GM19372 (cell line): ENCODE measurements at regions not wholly inside any gene's neighbourhood (a gene's known extent, or its start where the extent isn't known, plus 50 kb on each side); places are given as distances from the start of the nearest gene placed in this dataset.

Experiments
- ATAC-seq: cut with Tn5 transposase; IDR thresholded peaks from one replicate; pipeline ENCODE4 v1.9.1; 2021; ENCODE audit warnings: mild to moderate bottlenecking, low read depth, moderate library complexity; ENCODE audit not compliant: unreplicated experiment

DNA sequence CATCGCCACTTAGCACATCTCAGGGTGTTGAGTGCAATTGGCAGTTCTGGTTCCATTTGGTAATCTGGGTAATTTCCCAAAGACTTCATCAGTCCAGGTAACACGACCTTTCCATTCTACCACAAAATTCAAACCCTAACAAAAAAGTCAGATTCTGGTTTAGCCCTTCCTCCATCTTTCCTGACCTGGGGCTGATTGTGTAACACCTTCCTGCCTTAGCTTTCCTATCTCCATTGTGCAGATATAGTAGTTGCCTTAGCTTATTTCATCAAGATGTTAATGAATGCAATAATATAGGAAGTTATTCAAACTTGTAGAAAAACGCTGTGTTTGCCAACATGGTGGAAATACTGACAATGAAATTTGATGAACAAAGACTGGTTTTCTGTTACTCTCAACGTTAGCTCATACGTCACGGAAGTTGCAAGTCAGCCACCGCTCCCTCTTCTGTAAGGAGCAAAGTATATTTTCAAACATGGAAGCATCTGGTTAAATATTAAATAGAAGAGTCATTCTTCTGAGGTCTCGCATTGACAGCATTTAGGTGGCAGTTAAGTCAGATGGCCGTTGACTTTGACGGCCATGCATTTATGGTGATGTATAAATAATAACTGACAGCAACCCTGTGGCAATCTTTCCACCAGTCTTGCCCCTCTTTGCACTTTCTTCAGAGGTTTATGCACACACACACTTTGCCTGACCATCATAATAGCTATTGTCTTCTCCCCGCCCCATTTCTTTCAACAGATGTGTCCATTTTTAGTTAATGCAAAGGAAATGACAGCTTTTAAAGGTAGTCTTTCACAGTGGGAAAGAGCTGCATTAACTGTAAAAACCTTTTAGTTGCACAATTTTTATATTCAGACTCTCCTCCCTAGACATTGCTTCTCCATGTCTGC, 205.1 kb upstream of the BMPER start:
- ATAC-seq, result no peak

DNA sequence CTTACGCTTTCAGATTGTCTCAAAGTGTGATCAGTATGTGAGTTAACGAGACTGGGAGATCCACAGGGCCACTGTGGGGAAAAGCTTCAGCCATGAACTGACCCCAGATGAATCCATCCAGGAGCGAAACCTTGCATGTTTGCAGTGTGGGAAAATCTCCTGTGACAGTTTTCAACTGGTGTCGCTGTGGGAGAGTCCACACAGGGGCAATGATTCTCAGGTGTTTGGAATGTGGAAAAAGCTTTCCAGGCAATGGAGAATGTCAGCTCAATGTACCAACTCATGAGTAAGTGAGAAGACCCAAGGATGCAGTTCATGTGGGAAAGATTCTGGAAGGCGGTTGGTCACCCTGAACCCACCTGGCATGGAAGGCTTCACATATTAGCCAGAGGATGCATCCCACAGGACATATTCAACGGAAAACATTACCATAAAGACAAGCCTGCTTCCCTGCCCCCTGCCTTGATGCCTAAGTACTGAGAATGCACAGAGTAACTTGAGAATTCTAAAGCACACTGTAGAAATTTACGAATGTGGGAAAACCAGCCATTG, 204.1 kb upstream of the BMPER start:
- no peak for ATAC-seq

DNA sequence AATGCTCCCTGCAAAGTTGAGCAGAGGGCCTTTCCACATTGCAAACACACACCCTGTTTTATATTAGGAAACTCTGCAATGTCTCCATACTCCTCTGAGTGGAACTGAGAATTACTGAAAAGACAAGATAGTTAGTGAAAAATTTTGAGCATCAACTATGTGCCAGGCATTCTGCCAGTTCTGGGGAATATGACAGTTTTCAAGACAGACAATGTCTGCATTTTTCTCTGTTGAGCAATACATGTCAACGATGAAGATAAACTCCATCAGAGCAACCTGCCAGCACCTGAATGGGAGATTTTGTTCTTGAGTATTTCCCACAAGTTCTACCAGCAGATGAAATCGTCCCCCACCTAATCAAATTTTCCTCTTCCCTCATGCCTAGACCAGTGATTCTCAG, 203.4 kb upstream of the BMPER start:
- no peak for ATAC-seq

DNA sequence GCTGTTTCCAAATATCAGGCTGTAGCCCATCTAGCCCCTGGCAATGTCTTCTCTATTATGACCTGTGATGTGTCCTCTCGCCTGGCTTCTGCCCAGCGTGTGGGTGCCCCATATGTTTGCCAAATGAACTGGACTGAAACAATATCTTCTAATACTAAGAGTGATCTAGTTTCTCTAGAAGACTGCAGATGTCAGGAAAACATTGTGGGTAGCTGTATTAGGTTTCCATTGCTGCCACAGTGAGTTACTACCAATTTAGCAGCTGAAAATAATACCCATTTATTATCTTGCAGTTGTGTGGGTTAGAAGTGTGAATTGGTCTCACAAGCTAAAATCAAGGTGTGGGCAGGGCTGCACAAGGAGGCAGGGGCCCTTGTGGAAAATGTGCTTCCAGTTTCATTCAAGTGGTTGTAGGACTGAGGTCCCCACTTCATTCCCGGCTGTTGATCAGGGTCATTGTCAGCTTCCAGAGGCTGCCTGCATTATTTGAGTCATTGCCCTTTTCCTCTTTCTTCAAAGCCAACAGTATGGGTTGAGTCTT, 202.8 kb upstream of the BMPER start:
- ATAC-seq, result no peak

DNA sequence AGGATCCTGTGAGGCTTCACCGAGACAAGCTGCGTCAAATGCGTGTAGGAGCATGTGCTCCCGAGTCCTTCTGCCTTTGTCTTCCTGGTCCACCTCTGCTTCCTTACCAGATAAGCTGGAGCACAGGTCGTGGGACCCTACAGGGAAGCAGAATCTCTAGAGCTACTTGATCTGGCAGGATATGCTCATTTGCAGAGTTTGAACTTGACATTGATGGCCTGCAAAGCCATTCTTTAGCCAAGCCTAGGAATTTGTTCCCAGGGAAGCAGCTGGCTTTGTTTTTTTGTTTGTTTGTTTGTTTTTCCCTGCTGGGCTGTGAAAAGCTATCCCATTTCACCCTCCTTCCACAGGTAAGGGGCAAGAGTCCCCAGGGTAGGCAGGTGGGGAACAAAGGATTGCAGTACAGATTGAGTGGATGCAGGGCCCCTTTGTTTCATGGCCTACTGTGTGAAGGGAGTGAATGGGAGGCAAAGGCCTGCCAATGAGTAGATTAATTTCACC, 200.0 kb upstream of the BMPER start:
- no peak for ATAC-seq

DNA sequence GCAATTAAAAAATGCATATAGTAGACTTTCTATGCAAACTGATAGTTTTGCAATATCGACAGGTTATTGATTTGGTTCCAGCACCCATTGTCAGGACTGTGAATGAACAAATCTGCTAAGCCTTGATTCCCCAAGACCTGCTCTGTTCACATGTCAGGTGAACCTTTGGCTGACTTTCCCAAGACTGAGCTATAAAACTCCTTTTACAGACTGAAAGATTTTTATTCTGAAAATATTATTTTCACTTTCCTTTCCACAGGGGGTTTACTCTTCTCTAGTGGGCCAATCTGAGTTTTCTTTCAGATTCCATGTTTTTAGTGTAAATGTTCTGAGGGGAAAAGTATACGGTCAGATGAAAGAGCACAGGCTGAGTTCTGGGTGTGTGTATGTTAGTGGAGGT, 199.2 kb upstream of the BMPER start:
- no peak for ATAC-seq

DNA sequence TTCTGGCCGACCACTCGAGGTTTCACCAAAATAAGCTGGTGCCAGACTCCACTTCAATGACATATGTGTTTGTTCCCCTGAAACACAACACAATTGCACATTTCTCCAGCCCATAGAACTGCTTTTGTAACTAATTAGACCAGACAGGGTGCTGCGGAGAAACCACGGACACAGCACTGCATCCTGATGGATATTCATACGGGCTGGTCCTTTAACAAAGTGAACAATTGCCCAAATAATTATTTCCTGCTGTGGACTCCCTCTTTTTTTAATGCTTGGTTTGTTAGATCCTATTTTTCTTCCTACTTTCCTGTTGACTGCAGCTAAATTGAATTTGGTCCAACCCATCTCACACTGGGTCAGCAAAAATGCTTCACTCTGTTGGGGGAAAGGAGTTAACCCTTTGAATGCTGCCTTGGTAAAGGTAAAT, 198.6 kb upstream of the BMPER start:
- ATAC-seq, result no peak

DNA sequence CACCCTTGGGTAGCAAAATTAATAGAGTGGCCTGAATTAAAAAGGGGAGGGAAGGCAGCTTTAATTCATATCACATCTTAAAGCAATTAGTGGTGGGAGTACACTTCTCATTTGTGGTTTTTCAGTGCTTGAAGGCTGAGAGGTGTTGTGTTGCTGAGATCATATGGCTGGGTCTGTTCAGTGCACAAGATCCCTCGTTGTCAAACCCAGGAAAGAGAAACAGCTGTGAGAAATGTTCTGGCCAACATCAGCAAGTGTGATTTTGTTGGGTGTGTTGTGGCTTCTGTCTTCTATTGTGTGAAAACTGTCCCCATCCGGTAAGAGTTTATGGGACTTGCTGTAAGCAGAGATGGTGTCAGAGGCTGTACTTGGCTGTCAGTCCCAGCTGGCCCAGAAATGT, 197.9 kb upstream of the BMPER start:
- ATAC-seq, result no peak

DNA sequence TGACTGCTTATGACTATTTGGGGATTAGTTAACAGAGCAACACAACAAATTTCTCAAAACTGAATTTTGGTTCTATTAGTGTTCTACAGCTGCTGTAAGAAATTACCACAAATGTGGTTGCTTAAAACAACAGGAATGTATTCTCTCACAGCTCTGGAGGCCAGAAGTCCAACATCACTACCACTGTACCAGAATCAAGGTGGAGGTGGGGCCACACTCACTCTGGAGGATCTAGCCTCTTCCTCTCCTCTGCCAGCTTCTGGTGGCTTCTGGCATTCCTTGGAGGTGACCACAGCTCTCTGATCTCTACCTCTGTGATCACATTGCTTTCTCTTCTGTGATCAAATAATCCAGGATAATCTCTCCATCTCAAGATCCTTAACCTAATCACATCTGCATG, 194.7 kb upstream of the BMPER start:
- no peak for ATAC-seq

DNA sequence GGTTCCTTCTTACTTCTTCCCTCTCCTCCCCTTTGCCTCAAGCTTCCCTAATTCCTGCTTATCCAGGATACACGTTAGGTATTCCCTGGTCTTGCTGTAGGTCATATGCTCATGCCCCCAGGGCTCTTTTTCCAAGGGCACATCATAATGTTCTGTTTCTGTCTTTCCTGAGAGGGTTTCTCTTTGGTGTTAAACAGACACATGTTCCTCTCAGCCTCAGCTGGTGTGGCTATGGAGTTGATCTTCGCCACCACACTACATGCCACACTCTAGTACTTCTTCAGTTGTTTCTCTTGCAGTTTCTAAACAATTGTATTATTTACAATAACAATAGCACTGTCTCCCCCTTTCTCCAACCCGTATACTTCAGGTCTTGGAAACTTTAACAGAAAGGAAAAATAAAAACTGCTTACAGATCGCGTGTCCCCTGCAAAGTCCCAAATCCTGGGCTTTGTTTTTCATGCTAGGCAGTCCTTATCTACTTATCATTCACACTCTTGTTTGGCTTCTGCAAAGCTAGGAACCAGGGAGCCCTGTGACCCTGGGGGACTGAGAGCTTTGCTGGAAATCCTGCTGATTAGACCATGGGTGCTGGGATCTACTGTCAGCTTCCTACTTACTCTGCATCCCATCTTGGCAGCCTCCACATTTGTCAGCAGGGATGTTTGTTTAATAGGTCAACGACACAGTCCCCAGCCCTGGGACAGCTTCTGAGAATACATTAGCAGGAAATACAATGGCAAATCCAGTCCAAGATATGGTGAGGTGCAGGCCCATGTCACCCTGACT, 193.9 kb upstream of the BMPER start:
- ATAC-seq, result no peak

DNA sequence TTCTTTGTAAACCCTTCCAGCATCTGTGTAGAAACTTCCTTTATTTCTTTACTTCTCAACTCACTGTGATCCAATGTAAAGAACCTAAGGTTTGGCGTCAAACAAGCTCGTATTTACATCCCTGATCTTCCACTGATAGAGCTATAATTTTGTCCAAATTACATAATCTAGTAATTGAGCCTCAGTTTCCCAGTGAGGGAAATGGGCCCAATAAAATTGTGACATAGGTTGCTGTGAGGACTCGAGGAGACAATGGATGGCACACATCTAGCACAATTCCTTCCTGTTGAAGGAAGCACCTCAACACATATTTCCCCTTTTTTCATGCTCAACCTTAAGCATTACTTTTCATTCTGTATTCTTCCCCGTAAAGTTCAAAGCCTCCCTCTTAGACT, 193.3 kb upstream of the BMPER start:
- no peak for ATAC-seq

DNA sequence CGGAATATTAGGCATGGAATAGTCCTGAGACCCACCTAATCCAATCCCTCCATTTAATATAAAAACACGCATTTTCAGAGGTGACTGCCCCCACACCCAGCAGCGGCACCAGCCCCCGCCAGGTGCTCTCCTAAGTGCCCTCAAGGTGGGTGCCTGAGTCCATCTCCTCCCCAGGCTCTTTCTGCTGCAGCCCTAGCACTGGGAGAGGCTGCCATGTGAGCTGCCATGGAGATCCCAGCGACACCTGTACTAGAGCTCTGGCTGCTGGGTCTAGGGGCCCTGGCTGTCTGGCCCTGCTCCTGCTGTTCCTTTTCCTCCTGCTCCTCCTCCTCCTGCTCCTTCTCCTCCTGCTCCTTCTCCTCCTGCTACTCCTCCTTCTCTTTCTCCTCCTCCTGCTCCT, 191.1 kb upstream of the BMPER start:
- ATAC-seq, result no peak

DNA sequence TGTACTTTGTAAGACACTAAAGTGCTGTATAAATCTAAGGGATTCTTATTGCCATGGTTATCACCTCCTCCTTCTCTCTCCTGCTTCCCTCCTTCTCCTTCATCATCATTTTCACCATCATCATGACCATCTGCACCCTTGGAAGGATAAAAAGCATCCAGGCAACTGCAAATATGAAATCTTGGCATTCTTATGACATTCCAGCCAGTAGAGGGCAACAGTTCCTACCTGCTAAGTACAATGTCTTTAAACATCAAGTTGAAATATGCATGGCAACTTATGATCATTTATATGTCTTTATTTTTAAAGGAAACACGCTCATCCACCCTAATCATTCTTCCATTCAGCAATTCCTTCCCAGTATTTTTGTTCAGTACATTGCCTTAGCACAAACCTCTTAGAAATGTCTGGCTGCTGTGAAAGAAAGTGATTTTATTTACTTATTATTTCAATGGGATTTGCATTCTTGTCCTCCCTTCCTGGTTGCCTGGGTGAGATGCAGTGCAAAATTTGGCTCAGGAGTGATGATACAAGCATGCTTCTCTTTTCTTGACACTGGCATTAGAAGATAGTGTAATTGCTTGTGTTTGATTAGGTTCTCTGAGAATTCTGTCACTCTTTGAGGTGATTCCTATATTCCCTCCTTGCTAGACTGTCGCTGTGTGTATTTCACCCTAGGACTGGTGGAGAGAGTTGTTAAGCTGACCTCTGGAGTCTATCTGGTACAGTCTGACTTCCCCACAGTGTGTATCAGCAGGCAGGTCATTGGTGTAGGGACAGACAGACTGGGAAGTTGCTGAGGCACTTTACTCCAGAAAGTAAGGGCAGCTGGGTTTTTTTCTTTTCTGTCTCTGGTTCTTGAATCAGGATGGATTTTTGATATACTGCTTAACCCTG, 188.5 kb upstream of the BMPER start:
- ATAC-seq, result no peak

DNA sequence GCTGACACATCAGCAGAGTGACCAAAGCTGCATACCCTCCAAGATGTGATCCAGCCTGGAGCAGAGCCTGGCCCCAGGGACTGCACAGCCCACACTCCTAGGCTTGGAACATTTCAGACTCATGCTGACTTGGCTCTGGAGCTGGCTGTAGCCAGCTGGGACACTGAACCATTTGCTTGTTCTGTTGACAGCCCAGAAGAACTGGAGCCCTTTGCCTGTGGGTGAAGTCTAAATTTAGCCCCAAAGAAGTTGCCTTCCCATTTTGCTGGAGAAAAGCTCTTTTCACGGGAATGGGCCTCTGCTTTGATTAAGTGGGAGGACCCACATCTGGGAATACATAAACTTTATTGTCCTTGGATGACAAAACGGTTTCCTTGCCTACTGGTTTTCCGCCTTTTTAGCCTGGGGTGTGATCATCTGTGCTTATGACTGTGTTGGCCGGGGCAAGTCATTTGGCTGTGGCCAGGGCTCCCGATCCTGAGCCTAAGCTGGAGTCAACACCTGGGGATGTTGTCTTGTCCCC, 186.2 kb upstream of the BMPER start:
- ATAC-seq, result no peak

DNA sequence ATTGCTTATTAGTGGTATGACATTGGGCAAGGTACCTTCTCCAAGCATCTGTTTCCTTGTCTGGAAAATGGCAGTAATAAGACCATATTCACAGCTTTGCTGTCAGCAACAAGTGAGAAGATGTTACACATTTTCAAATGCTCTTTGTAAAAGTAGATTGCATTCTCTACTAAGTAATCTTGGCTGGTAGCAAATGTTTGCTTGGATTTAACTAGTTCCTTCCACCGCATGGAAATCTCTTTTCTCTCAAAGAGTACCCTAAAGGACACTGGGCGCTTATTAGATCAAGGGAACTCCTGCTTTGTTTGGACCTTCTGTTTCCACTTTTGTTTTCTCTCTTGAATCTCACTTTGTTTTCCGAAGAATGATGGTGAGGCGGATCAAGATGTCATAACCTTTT, 185.2 kb upstream of the BMPER start:
- ATAC-seq, result no peak

DNA sequence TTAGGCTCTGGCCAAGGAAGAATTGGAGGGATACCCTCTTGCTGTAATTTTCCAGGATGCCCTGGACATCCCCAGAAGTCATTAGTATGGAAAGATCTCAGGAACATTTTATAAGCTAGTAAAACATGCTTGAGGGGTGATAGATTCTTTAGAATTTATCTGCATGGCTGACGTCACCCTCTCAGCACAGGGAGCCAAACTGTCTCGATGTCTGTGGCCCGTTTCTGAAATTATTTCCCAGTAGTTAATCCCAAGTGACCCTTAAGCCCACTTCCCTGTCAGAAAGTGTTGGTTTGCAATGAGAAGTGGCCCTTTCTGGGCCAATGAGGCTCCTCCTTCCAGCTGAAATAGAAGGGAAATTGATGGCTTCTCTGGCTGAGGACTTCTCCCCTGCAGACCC, 184.5 kb upstream of the BMPER start:
- no peak for ATAC-seq

DNA sequence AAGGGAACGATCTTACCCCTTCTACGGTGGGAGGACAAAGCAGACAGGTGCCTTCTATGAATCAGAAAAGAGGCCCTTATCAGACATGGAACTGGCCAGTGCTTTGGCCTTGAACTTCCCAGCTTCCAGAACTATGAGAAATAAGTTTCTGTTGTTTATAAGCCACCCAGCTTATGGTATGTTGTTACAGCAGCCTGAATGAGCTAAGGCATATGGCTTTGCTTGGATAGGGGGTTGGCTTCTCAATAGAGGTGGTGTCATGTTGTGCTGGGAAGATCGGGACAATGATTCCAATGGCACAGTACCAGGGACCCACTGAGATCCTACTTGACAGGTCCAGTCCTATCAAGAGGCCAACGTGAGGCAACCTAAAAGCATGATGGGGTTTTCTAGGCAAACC, 183.4 kb upstream of the BMPER start:
- ATAC-seq, result no peak

DNA sequence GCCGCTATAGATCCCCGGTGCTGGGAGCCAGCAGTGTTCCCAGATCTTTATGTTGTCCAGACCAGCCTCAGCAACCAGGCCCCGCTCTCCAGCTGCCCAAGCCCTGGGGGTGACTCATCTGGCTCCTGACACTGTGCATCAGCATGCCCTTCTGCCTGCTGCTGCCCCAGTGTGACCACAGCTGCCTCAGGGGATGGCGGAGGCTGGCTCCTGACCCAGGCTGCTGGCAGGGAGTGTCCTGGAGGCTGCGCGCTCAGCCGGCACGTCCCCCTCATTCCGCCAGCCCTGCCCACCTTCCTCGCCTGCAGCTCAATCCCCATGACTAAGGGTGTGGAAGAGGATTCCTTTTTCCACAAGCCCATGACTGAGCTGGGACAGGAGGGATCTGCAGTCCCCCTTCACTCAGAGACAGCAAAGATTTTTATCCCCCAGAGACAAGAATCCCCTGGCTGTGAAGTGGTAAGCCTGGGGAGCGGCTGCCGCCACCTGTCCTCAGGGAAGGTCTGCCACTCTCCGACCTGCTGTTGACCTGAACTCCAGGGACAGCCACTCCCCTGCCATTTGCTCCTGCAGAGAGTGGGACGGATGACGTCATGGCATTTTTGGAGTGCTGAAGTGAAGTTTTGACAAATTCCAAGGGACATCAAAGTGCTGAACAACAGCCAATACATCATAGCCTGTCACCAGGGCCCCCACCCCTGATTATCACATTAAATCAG, 182.8 kb upstream of the BMPER start:
- ATAC-seq, result no peak

DNA sequence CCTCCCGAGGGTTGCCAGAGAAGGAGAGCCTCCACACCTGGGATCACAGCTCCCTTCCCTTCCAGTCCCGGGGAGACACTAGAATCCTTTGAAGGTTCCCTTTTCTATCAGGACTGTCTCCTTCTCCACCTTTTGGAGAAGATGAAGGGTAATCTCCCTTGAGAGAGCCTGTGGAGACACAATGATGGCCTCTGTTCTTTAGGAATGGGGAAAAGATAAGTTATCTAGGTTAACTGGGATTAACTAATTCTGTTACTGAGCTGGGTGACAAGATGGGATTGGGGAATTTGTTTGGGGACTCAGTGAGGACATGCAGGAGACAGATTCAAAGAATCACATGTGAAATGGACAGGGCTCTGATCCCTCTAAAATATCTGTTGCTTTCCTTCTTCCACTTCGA, 181.1 kb upstream of the BMPER start:
- no peak for ATAC-seq
